ENCODE measurements at regions not wholly inside any gene's neighbourhood (a gene's known extent, or its start where the extent isn't known, plus 50 kb on each side); places are given as distances from the start of the nearest gene placed in this dataset.

DNA sequence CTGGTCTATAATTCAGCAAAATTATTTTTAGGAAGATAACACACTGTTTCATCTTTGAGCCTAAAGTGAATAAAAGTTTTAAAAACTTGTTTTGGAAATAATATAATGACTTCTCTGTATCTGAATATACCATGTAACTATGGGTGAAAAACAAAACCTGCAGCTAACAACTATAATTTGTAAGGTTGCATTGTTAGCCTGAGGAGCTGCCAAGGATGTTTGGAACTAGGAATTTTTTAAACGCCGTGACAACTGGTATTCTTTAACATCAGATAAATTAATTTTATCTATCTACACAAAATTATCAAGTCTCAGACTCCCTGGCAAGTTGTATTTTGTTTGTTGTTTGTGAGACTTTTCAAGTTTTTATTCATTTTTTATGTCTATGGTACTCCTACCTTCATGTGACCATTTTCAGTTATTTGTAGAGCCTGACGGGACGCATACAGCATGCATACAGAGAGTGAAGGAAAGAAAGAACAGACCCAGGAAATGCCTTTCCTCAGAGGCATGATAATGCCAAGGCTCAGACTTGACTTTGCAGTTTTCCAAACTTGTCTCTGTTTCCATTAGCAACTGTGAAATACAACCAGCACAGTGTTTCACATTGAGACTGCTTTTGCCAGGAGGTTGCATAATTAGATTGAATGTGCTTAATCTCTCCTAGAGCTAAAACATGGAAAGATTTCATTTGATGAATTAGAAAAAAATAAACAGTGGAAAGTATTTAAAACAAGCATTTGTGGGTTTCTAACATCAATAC is 60.8 kb upstream of the ARHGEF26 start:
- no peak overlapping the region for H3K27ac ChIP-seq

DNA sequence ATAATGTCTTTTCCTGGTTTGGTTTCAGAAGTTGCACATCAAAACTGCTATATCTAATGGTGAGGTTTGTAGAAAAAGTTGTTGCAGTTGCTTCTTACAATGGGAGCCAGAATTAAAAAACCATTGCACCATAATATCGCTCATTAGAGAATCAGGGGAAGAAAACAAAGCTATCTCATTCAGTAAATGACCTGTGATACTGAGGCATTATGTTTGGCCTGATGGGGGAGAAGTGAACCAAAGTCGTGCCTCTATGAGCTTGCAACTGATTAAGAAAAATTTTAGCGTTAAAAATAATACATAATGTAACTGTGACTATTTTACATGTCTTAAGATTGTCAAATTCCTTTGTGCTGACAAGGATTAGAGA is 60.2 kb upstream of the ARHGEF26 start:
- Histone ChIP-seq H2AFZ (ENCODE audit: low read depth) (no peak overlapping the region), H3K36me3 (ENCODE audit: insufficient read depth) (no peaks in the 10 kb centered on the region), H4K20me1 (ENCODE audit: insufficient read depth) (no peaks in the 10 kb centered on the region), H3K27ac (no peak overlapping the region), H3K4me2 (no peak overlapping the region), H3K4me1 (ENCODE audit: low read depth, poor library complexity, severe bottlenecking) (no peaks in the 10 kb centered on the region), H3K27me3 (ENCODE audit: insufficient read depth, low read depth) (no peaks in the 10 kb centered on the region), H3K9ac (no peak overlapping the region), H3K4me3 (IDR thresholded peaks at IDR 0.05; ENCODE audit: insufficient read depth, low read depth, low read length) (no peak overlapping the region), H3K79me2 (ENCODE audit: insufficient read depth, low read depth) (no peaks in the 10 kb centered on the region)
- TF ChIP-seq, protein P1, sequence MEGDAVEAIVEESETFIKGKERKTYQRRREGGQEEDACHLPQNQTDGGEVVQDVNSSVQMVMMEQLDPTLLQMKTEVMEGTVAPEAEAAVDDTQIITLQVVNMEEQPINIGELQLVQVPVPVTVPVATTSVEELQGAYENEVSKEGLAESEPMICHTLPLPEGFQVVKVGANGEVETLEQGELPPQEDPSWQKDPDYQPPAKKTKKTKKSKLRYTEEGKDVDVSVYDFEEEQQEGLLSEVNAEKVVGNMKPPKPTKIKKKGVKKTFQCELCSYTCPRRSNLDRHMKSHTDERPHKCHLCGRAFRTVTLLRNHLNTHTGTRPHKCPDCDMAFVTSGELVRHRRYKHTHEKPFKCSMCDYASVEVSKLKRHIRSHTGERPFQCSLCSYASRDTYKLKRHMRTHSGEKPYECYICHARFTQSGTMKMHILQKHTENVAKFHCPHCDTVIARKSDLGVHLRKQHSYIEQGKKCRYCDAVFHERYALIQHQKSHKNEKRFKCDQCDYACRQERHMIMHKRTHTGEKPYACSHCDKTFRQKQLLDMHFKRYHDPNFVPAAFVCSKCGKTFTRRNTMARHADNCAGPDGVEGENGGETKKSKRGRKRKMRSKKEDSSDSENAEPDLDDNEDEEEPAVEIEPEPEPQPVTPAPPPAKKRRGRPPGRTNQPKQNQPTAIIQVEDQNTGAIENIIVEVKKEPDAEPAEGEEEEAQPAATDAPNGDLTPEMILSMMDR (conservative IDR thresholded peaks at IDR 0.05; ENCODE audit: low read depth, low read length), result no peak

More for the DNA sequence above, 60.8 kb upstream of the ARHGEF26 start:
- Histone ChIP-seq H4K20me1 (ENCODE audit: insufficient read depth) (no peaks in the 10 kb centered on the region), H3K4me1 (ENCODE audit: low read depth, poor library complexity, severe bottlenecking) (no peaks in the 10 kb centered on the region), H3K9ac (no peak overlapping the region), H3K4me2 (no peak overlapping the region), H3K4me3 (IDR thresholded peaks at IDR 0.05; ENCODE audit: insufficient read depth, low read depth, low read length) (no peak overlapping the region), H3K36me3 (ENCODE audit: insufficient read depth) (no peaks in the 10 kb centered on the region), H3K27me3 (ENCODE audit: insufficient read depth, low read depth) (no peaks in the 10 kb centered on the region), H2AFZ (ENCODE audit: low read depth) (no peak overlapping the region), H3K79me2 (ENCODE audit: insufficient read depth, low read depth) (no peaks in the 10 kb centered on the region)
- TF ChIP-seq, protein P1 (conservative IDR thresholded peaks at IDR 0.05; ENCODE audit: low read depth, low read length), result no peak

DNA sequence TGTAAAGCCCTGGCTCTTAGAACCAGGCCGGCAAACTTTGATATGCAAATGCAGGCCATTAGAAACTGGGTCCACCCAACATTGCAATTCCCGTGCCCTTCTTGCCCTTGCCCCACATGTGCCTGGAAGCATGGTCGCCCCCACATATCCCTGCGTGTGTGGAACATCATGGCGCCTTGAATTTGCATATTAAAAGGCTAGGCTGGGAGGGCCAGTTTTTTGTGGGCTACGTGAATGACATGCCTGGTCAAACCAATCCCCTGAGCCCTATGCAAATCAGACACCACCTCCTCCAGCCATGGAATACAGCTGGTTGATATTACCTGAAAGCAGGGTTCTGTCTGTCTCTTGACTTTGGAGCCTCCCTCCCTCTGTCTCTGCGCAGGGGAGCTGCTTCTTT is 58.7 kb upstream of the ARHGEF26 start:
- no peaks in the 10 kb centered on the region for H3K27me3 ChIP-seq (ENCODE audit: insufficient read depth, low read depth)
- no peak overlapping the region for H3K9ac ChIP-seq
- no peak overlapping the region for H3K4me2 ChIP-seq
- H3K4me1 ChIP-seq (ENCODE audit: low read depth, poor library complexity, severe bottlenecking), result no peaks in the 10 kb centered on the region
- H2AFZ ChIP-seq (ENCODE audit: low read depth), result no peak overlapping the region
- H3K79me2 ChIP-seq (ENCODE audit: insufficient read depth, low read depth), result no peaks in the 10 kb centered on the region
- H3K27ac ChIP-seq, result no peak overlapping the region
- H3K4me3 ChIP-seq (IDR thresholded peaks at IDR 0.05; ENCODE audit: insufficient read depth, low read depth, low read length), result no peak overlapping the region
- TF ChIP-seq, protein P1 (conservative IDR thresholded peaks at IDR 0.05; ENCODE audit: low read depth, low read length), result no peak
- no peaks in the 10 kb centered on the region for H3K36me3 ChIP-seq (ENCODE audit: insufficient read depth)
- H4K20me1 ChIP-seq (ENCODE audit: insufficient read depth), result no peaks in the 10 kb centered on the region

DNA sequence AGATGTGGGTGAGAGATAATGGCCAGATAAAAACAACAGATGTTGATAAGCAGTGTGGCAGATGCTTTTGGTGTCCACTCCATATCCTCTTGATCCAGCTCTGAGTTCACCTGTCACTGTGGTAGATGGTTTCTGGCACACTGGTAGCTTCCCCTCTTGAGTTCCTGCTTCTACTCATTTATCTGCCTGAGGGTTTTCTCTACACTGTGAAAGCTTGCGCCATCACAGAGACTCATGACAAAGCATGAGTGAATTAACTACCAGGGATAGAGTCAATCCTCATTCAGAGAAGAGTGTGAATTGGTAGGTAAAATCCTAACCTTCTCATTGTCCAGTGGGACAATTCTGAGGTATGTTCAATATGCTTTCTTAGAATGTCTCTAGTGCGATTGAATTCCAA is 50.0 kb upstream of the ARHGEF26 start:
- Histone ChIP-seq H3K36me3 (ENCODE audit: insufficient read depth) (no peaks in the 10 kb centered on the region), H3K9ac (no peak overlapping the region), H3K79me2 (ENCODE audit: insufficient read depth, low read depth) (no peaks in the 10 kb centered on the region), H4K20me1 (ENCODE audit: insufficient read depth) (no peaks in the 10 kb centered on the region), H3K4me2 (no peak overlapping the region), H3K27me3 (ENCODE audit: insufficient read depth, low read depth) (no peaks in the 10 kb centered on the region), H3K4me1 (ENCODE audit: low read depth, poor library complexity, severe bottlenecking) (no peaks in the 10 kb centered on the region), H3K4me3 (IDR thresholded peaks at IDR 0.05; ENCODE audit: insufficient read depth, low read depth, low read length) (no peak overlapping the region), H2AFZ (ENCODE audit: low read depth) (no peak overlapping the region), H3K27ac (no peak overlapping the region)
- TF ChIP-seq, protein P1 (conservative IDR thresholded peaks at IDR 0.05; ENCODE audit: low read depth, low read length), result no peak
